Inflammatory macrophage (primary cell): ENCODE measurements at regions not wholly inside any gene's neighbourhood (a gene's known extent, or its start where the extent isn't known, plus 50 kb on each side); places are given as distances from the start of the nearest gene placed in this dataset.
"Not testable (repeated sequence)": the region's sequence is repeated elsewhere in the genome, so short reads cannot be mapped to it uniquely, and the experiment has no call there.

Source experiments
- DNase-seq, 2 donors: peaks; one replicate each; pipeline ENCODE4 v3.0.0-alpha.2; 2020 to 2022

DNA sequence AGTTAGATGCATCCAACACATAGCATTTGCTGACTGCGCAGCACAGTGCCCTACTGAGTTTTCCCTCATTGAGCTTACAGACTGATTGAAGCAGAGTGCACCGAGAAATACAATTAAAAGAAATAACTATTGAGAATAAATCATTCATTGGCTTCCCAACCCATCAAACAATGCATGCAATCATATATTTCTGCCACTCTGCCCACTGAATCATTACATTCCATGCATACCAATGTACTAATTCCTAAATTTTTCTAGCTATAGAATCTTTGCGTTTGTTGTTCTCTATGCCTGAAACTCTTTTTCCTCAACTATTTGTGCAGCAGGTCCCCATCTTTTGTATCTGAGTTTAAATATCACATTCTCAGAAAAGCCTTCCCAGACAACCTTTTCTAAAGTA is 783.8 kb downstream of the SORCS1 start:
- no peak for DNase-seq

DNA sequence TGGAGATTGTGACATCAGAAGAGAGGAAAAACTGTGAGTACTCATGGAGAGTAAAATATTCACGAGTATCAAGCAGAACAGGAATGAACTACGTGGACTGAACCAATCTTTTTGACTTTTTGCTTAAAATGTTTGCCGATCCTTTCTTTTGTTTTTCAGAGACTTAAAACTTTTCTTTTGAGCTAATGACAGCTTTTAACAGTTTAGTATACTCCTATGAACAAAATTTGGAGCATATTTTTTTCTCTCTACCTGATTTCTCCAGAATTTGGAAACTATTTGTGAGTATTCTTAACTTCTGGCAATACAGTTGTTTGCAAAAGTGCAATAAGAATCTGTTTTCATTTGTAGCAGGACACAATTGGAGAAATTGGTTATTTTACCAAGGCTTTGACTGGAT is 786.3 kb downstream of the SORCS1 start:
- DNase-seq: no peak

DNA sequence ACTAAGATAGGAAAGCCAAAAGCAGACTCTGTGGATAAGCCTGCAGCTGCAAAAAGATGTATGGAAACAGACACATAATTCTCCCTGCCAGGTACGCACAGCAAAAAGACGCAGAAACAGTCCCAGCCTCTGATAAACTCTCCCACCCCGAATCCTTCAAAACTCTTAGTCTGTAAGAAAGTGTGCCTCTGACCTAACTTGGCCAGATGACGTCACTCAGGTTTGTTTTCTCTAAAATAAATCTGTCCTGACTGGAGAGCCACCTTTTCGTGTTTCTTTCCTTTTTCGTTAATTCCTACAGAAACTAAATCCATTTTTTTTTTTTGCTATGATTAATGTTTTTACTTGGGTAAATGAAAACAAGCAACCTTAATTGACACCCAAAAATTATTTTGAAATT is 793.8 kb downstream of the SORCS1 start:
- no peak for DNase-seq

DNA sequence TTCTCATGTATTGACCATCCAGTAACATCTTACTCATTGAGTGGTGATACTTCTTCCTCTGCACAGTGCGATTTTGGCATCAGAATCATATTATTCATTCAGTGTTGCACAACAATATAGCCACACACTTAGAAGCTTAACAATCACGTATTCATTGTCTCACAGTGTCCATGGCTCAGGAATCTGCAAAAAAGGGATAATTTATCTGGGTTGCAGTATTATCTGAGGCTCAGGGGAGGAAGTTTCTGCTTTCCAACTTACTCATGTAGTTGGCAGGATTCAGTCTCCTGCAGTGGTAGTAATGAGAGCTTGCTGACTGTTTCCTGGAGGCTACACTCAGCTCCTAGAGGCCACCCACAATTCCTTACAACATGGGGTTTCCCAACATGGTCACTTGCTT is 803.6 kb downstream of the SORCS1 start:
- no peak for DNase-seq

DNA sequence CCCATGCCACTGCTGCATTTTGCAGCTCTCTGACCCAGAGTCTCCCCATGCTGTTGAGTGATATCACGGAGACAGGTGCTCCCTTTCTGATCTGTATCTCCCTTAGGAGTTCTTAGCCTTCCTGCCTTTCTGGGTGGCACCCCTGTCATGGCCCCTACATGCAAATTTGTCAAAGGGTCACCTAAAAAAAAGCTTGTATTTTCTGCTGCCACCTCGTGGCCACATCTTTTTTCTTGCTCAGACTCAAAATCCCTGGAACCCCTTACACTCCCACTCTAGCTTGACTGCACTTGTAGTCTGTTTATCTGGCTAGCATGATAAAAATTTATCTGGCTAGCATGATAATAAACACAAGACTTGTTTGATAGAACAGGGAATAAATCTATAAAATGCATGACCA is 809.1 kb downstream of the SORCS1 start:
- no peak for DNase-seq

DNA sequence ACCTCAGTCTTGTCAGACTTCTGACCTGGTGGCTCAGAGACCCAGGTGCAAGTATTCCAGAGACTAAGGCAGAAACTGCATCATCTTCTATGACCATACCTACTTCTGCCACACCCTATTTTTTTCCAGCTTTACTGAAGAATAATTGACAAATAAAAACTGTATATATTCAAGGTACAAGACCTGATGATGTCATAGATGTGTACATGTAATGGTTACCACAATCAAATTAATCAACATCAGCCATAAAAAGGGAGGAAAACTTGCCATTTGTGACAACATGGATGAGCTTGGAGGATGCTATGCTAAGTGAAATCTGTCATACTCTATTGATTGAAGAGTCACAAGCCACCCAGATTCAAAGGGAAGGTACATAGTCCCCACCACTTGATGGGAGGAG is 815.6 kb downstream of the SORCS1 start:
- DNase-seq: no peak

DNA sequence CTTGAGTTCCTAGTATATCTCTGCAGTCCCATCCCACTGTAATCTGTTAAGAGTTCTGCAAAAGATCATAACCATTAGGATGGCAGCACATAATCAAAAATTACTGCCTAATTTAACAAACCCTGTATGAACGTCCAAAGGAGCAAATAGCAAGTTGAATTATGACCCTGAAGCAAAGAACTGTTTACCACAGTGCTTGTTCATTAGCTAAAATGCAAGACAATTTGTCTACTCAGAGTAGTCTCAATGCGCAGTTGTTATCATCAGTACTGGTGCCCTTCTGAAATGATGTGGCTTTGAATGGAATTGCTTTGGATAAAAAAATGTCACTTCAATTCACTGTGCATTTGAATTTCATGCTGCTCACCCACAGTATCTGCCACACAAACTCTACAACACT is 817.0 kb downstream of the SORCS1 start:
- DNase-seq: no peak

DNA sequence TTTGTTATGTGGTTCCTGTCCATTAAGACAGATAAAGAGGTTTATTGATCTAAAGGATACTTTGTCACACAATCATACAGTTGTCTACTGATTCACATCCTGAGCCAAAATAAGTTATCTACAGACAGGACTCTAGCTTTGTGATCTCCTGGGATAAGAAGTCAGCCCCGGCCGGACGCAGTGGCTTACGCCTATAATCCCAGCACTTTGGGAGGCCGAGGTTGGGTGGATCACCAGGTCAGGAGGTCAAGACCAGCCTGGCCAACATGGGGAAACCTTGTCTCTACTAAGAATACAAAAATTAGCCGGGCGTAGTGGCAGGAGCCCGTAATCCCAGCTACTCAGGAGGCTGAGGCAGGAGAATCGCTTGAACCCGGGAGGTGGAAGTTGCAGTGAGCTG is 821.0 kb downstream of the SORCS1 start:
- DNase-seq: not testable (repeated sequence)

DNA sequence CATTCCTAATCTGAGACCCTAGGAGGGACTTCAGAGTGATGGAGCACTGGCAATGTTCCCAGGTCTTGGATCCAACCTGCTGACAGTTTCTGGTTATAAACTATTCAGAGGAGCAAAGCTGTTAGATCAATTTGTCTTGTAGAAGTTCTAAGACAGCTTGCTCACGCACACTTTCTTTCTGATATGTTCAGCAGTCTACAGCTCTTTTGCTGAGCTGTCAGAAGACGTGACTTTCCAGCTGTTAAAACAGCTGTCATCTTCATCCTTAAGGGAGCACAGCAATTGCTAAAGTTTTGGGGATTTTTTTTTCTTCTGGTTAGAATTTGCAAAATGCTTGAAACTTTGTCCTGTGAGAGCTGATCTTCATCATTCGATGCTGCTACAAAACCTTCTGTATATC is 823.1 kb downstream of the SORCS1 start:
- no peak for DNase-seq

DNA sequence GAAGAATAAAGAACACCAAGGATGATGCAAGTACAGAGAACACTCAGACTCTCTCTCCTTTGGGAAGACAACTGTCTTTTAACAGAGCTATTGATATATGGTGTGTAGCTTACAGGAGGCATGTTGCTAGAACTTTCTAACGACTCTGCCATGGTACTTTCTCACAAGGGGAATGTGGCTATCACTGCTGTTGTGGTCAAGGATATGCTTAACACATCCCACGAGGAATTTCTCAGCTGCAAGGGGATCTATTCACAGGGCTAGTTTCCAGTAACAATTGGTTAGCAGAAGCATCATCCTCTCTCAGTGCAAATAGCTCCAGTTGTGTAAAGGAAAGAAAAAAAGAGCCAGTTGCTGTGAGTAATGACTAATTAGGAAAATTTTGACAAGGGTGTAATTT is 826.0 kb downstream of the SORCS1 start:
- DNase-seq: no peak

DNA sequence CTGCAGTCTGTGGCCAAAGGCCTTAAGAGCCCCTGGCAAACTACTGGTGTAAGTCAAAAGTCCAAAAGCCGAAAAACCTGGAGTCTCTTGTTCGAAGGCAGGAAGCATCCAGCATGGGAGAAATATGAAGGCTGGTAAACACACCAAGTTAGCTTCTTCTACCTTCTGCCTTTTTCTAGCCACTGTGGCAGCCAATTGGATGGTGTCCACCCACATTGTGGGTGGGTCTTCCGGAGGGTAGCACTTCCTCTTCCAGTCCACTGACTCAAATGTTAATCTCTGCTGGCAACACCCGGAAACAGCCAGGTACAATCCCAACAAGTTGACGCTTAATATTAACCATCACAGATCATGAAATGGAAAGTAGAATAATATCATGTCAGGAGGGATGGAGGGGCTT is 827.6 kb downstream of the SORCS1 start:
- DNase-seq: no peak

DNA sequence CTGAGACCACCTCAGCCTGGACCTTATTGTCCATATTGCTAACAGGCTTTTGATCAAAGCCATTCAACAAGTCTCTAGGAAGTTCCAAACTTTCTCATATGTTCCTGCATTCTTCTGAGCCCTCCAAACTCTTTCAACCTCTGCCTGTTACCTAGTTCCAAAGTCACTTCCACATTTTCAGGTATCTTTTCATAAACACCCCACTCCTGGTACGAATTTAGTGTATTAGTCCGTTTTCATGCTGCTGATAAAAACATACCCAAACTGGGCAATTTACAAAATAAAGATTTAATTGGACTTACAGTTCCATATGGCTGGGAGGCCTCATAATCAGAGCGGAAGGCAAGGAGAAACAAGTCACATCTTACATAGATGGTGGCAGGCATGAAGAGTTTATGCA is 836.8 kb downstream of the SORCS1 start:
- no peak for DNase-seq

DNA sequence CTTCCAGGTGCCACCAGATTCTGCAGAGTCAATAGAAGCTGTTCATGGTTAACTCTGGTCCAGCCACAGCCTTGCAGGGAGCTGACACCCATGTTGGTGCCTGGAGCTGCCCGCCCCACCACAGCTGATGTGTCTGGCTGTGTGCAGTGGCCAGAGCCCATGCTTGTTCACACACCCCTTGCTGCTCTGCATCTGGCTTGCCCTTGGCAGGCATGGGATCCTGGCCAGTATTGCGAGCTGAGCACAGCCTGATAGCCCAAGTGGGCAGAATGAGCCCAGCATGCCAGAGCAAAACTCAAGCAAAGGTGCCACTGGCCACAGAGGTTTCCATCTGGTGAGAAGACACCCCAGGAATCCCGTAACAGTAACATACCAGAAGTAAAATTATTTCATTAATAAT is 843.6 kb downstream of the SORCS1 start:
- no peak for DNase-seq

DNA sequence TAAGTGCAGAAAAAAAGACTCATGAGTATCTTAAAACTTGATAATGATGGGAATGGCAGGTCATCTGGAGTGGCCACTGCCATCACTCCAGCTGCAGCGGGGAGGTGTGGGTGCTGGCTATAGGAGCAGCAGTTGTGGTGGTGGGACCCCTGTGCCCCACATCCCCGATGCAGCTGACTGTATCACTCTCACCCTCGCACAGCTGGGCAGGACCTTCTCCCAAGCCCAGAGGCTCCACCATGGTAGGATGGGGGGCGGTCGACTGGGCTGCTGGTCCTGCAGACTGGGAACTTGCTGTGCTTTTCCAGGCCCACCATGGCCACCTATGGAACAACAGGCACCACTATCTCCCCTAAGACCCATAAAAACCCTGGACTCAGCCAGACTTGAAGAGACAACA is 844.4 kb downstream of the SORCS1 start:
- DNase-seq: no peak

DNA sequence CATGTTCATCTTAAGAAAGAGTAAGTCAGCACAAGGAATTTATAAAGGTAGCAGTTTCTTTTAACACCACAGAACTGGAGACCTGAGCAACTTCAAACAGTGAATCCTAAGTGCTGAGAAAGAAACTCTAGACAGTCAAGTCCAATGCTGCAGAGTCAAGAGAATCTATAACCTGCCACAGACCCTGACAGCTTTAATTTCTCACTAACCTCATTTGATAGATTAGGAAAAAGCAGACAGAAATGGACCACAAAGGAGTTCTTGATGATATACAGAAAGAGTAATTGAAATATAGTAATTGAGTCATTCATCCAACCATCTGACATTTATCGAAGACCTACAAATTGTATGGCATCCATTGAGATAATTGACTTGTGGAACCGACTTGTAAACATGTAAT is 847.0 kb downstream of the SORCS1 start:
- no peak for DNase-seq

DNA sequence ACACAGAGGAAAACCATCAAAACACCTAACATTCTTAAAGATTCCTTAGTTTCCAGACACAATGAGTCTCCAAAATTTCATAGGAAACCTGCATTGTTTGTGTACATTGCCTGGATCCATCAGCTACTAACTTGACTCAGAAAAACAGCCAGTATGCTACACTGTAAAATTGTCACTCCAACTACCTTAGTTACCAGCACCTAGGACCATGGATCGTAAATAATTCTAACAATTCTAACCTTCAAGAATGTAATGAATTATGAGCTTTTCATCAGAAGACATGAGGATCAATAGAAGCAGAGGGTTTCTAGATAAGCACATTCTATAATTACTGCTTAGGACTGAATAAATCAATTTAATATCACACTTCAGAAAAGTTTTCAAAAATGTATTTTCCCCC is 851.5 kb downstream of the SORCS1 start:
- no peak for DNase-seq

DNA sequence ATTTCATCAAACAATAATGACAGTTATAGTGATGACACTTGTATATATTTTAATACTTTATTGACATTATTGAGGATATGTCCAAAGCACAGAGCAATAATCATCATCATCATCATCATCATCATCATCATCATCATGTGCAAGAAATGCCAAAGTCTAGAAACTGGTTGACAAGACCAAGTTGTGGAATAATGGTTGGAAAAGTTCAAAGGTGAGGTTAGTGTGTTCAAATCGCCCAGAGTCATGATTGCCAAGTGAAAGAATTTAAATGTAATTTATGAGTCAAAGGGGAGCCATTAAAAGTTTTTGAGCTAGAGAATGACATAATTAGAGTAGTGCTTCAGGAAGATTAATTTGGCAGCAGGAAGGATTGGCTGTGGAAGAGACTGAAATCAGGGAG is 852.4 kb downstream of the SORCS1 start:
- no peak for DNase-seq

DNA sequence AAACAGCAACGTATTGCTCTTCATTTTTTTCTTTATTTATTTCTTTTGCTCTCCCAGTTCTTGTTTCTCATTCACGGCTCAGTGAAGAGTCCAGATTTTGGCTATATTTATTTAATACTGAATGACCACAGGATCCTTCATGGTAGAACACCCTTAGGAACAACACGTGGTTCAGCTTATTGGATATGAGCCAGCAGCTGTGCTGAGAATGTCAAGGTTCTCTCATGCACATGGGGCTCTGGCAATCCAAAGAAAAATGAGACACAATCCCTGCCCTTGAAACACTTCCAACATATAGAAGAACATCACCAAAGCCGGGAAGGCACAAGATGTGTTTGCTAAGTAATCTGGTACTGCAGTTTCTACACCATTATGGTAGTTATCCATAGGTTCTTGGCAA is 852.9 kb downstream of the SORCS1 start:
- no peak for DNase-seq

DNA sequence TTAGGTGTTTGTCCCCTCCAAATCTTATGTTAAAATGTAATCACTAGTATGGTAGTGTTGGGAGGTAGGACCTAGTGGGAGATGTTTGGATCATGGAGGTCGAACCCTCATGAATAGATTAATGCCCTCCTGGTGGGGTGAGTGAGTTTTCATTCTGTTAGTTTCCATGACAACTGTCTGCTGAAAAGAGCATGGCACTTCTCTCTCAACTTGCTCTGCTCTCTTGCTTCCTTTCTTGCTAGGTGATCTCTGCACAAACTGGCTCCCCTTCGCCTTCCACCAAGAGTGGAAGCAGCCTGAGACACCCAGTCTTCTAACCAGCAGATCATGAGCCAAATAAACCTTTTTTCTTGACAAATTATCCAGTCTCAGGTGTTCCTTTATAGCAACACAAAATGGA is 853.9 kb downstream of the SORCS1 start:
- no peak for DNase-seq

DNA sequence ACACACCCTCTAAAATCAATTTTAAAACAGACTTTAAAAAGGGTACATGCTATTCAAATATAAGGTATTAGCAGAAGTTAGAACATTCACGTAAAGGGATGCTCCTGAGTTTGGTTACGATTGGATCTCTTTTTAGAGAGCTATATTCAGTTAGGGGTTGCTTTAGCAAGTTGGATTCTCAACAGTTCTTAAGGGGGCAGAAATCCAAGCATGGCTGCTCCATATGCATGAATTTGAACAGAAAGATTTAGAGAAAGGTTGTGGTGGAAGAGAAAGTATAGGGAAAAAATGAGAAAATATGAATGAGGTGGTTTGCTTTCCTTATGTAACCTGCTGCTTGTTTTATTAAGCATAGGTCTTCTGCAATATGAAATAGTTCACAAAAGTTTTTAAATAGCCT is 855.1 kb downstream of the SORCS1 start:
- no peak for DNase-seq

DNA sequence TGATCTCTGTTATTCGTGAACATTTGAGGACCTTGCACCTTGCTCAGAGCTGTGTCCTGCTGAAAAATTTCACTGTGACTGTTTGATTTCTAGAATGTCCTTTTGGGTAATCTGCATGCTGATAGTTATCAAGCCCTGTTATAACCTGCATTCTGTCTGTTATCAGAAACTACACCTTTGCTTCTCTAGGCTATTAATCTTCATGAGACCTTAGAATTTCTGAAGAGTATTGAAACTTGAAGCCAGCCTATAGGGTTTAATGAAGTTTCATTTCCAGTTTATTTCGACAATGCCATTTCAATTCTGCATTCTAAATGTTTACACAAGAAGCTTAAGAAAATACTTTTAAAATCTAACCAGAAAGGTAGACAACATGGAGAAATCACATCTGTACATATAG is 856.2 kb downstream of the SORCS1 start:
- DNase-seq: no peak

DNA sequence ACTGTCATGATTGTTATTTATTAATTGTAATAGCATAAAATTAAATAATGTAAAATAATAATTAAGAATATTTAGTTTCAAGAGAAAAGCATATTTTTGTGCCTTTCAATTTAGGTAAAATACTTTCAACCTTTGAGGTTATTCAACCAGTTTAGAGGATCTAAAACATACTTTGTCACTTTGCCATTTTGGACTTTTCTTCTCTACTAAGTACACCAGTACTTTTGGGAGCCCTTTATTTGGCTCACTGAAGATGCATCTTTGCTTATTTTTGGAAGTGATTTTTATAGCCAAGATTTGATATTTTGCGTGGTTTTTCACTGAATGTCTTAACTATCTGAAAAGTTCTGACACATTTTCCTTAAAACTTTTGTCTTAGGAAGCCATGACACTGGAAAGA is 860.5 kb downstream of the SORCS1 start:
- DNase-seq: no peak

DNA sequence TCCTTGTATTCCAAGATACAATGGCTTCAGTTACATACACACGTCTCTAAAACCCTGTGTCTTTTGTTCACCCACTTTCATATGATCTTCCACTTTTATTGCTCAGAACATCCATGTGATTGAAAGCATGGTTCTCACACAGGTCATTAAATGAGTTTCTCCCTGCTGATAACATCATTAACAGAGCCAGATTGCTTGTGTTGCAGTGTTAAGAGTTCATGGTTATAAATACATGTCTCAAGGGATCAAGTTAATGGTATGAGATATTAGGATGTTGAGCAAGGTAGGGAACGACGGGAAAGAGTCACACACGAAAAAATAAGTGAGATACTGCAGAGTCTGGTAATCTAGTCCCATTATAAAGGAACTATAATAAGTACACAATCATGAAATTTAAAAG is 861.5 kb downstream of the SORCS1 start:
- no peak for DNase-seq

DNA sequence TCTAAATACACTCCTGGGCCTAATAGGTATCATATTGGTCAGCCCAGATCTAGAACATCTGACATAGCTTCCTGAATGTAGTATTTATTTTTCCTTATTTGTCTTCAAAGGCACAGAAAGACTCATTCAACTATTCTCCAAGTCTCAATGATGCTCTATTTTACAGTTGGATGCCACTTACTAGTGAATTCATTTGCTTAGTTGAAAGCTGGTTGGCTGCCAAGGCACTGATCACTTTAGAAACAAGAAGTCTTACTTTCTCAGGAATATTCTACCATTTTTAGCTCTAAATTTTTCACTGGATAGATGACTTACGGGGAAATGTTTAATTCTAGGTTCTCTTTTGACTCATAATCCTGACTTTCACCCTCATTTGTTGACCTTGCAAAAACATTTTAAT is 863.4 kb downstream of the SORCS1 start:
- DNase-seq: no peak

DNA sequence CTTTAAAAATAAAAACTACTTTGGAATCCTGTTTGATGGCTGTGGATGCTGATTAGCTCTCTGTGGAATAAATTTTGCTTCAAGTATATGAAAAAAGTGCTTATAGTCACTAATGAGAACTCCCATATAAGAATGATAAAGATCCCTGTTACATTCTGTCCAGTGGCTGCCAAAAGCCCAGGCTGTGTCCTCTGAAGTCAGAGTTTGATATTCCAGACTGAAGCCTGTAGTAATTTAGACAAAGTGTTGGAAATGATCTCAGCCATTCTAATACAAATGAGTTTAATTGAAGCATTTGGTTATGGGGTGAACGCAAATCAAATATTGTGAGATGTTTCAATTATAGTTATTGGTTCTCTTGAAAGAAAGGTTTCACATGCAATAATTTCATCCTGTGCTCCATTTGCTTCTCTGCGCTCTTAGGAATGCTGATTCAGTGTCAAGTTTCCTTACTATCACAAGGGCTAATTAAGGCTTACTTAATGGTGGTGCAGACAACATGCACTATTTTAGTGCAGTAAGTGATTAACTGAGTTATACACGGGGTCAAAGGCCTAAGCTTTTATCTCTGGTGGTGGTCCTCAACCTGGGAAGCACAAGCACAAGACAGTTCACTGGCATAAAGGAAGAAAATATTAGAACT is 867.6 kb downstream of the SORCS1 start:
- no peak for DNase-seq
